ENCODE measurements at regions not wholly inside any gene's neighbourhood (a gene's known extent, or its start where the extent isn't known, plus 50 kb on each side); places are given as distances from the start of the nearest gene placed in this dataset.
A peak's percentile ranks its signal among the peaks of the same experiment; 100 is the strongest.
"Not testable (repeated sequence)": the region's sequence is repeated elsewhere in the genome, so short reads cannot be mapped to it uniquely, and the experiment has no call there.

GRCh38 chr6:60252255-60252654, 2033.8 kb downstream of the KHDRBS2 start:
- not testable (repeated sequence) for DNase-seq (ENCODE audit: low read depth in 1 of 2, low spot score in 1 of 2); H3K4me3 ChIP-seq (replicated peaks; ENCODE audit: insufficient read depth, low read length); H3K27me3 ChIP-seq (ENCODE audit: insufficient read depth, poor library complexity, severe bottlenecking); H3K27ac ChIP-seq (replicated peaks)
- TF ChIP-seq SPI1 (IDR thresholded peaks at IDR 0.05; ENCODE audit: borderline replicate concordance, low read depth) = peak; percentile 15; the same call in 1 of the 2 replicates

GRCh38 chr6:60247548-60247947, 2038.5 kb downstream of the KHDRBS2 start:
- DNase-seq (ENCODE audit: low read depth in 1 of 2, low spot score in 1 of 2); H3K27ac ChIP-seq (replicated peaks); H3K4me3 ChIP-seq (replicated peaks; ENCODE audit: insufficient read depth, low read length); H3K27me3 ChIP-seq (ENCODE audit: insufficient read depth, poor library complexity, severe bottlenecking): not testable (repeated sequence)

All from HL-60 (cell line).